GM19455 (cell line): ENCODE measurements at regions not wholly inside any gene's neighbourhood (a gene's known extent, or its start where the extent isn't known, plus 50 kb on each side); places are given as distances from the start of the nearest gene placed in this dataset.

Source experiments
- ATAC-seq: cut with Tn5 transposase; IDR thresholded peaks from one replicate; pipeline ENCODE4 v1.9.1; 2021; ENCODE audit not compliant: unreplicated experiment

DNA sequence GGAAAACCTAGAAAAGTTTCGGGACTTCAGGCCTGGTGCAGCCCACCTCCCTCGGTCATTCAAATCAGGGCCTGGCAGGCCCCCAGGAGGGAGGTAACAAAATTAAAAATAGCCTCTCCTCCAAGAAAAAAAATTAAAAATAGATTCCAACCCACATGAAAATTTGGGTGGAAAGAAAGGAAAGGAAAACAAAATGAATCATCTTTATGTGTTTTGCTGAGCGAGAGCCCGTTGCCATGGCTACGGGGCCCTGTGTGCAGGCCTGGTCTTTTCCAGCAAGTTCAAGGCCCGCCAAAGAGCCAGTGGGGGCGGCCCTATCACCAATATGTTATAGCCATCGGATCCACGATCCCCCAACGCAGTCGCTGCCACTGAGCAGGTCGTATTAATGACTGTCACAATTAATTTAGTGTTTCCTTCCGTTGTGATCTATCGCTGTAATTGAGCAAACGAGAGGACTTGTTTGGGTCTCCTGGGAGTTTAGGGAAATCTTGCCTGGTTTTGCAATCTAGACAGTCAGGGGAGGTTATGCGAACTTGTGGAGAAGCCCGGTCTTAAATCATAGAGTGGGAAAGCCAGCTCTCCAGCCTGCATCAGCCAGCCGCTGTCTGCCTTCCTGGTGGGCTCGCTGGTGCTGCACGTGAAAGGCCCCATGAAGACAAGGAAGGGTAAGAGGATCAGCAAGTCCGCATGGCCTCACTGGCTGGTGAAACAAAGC is 452.4 kb downstream of the BCOR start:
- no peak for ATAC-seq

DNA sequence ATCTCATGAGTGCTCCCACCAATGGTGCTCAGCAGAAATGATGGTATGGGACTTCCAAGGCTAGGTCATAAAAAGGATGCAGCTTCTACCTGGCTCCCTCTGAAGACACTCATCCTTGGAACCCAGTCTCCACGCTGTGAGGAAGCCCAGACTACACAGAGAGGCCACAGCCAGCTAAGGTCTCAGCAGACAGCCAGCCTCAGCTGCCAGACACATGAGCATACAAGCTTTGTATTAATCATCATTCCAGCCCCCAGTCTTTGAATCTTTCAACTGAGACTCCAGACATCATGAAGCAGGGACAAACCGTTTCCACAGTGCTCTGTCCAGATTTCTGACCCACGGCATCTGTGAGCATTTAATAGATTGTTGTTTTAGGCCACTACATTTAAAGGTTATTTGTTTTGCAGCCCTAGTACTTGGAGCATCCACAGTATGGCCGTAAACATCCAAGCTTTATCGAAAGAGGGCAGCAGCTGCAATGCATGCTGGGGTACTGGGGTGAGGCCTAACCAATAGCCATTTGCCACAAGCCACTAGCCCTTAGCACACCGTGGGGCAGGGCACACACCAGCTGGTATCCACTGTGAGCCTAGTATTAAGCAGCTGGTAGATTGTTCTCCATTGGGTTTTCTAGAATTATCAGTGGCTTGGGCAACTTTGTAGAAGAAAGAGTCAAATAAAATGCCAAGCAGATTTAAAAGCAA is 449.1 kb downstream of the BCOR start:
- no peak for ATAC-seq

DNA sequence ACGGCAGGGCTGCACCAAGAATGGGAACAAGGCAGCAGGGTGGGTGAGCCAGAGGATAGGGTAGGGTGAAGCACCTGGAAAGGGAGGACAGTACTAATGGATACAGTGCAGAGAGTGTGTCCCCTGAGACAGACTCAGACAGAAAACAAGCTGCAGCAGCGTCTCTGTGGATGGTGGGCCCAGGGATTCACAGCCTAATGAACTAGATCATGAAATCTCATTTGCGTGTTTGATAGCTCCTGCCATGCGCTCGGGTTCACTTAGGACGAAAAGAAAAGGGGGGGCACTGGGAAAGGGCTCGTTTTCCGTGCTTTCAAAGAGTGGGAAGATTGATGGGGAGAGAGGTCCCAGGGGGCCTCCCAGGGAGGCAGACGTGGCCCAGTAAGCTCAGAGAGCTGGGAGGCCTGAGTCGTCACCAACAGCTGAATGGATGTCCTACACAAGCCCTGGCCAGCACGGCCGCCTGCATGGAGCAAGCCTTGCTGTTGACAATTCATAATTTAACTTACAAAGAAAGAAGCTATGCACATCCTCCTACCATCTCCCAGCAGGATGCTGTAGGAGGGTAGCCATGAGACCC is 446.9 kb downstream of the BCOR start:
- no peak for ATAC-seq

DNA sequence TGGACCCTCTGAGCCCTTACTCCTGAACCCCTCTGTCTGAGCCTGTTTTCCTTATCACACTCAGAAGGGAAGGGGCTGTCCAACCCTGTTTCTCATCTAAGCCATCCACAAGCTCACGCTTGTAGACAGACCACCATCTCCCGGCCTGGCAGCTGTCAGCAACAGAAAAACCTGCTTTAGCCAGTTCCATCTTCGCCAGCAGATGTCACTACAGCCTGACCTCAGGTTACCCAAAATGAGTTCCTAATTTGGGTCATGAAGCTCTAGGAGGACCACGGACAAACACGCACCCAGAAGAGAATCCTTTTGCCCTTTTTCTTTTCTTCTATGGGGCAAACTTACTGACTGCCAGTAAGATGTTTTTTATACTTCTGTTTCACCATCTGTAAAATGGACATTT is 445.4 kb downstream of the BCOR start:
- no peak for ATAC-seq

DNA sequence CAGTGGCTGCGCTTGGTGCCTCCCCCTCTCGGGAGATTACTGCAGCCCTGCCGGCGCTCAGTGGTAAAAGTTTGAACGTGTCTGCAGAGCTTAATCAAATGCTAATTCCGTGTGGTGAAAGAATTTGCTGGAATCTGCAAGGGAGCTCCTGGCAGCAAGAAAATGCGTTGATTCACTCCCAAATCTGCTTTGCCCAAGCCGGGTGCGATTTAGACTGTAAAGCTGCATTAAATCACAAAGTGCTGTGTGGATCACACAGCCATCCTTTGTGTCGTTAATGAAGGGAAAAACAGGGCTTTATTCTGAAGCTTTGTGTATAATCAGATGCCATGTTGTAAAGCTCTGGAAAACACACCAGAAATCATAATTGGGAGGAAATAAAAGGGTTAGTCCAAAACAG is 444.1 kb downstream of the BCOR start:
- no peak for ATAC-seq

DNA sequence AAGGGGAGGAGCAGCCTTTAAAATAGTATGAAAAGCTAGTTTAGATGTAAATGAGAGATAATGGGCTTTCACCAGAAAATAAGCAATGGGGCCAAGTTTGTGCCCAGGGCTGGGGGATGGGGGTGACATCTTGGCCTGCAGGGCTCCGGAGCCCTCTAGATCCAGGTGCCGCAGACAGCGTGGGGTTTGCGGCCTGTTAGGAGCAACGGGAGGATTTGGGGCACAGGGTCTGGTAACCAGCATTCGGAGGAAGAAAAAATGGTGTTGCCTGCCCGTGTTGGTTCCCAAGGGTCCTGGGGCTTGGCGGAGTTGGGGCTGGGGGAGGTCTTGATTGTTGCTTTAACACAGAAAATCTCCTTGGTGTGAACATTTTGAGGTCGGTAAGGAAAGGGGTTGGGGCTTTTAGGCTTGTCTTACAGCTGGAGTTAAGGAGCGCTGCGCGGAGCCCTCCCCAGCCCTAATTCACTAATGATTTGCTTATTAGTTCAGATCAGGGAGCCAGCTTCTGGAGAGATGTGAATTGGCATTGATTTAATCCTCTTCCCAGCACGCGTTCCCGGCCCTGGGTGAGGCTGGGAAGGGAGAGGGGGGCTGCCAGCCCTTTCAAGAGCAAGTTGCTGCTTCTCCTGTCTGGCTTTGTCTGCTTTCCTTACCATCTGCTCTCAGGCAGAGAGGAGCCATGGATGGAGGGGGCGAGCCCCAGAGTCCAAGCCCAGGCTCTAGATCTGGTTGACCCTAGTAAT is 443.4 kb downstream of the BCOR start:
- ATAC-seq = no peak

DNA sequence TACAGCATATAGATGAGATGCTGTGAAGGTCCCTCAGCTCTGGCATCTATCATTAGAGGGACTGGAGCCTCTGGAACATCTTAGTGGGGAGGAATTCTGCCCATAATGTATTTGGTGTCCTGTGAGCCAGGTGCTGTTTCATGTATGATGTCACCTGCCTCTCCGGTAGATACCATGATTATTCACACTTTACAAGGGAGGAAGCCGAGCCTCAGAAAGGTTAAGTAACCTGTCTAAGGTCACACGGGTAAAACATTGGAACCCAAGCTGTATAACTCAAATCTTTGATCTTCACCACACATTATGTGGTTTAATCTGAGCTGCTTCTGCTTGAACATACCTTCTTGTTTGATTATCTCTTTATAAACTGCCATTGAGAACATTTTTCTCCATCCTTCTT is 442.8 kb downstream of the BCOR start:
- ATAC-seq = no peak

DNA sequence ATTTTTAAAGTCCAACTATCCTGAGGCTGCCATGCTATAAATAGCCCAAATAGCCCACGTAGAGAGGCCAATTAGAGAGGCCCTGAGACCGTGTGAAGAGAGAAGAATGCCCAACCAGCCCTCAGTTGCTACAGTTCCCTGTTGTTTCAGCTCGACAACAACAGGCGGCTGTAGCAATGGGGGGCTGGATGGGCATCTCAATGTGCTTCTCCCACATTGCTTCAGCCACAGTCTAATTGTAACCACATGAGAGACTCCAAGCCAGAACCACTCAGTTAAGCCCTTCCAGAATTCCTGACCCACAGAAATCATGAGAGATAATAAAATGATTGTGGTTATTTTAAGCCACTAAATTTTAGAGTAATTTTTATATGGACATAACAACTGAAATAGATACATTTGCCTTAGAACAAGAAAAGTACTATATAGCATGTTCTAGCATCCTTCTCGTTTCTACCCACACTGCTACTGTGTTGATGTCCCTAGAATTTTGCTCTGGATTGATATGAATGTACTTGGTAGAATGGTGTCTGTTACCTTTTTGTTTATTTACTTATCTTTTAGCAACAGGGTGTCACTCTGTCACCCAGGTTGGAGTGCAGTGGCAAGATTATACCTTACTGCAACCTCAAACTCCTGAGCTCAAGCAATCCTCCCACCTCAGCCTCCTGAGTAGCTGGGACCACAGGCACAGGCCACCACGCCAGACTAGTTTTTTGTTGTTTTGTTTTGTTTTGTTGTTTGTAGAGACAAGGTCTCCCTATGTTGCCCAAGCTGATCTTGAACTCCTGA is 436.4 kb downstream of the BCOR start:
- ATAC-seq = no peak

DNA sequence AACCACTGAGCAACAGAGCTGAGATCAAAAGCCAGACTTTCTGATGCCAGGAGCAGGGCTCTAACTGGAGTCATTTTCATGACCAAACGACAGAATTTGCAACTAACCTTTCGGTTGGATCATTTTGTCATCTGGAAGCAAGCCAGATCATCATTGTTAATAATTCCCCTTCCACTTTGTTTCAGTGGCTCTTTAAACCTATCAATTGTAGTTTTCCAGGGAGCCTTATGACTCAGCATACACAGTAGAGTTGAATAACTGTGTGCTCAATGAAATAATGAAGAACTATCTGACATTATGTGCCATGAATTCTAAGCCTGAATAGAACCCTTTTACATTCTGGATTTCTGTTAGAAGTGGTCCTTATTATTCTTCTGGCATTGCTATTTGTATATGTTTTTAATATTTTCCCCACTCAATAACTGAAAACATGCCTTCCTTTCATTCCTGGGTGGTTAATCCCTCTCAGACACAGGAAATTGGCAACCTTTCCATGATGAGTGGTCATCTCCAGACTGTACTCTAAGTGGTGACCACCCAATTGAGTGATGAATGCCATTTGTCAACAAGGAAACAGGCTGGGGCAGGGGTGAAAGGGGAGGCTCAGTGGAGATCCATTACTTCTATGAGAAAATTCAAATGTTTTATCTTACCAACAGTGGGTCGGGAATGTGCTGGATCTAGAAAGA is 431.8 kb downstream of the BCOR start:
- ATAC-seq = no peak

DNA sequence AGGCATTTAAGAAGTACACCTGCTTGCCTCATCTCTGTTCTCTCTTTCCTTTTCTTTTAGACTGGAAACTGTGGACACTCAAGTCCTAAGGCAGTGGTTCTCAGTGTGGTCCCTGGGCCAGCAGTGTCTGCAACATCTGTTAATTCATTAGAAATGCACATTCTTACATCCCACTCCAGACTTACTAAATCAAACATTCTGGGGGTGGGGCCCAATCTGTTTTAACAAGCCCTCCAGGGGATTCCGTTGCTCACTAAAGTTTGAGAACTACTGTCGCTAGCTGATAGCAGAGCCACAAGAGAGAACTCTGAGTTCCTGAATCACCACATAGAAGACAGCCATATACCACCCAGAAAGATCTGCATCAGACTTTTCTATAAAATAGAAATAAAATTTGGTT is 430.6 kb downstream of the BCOR start:
- no peak for ATAC-seq

DNA sequence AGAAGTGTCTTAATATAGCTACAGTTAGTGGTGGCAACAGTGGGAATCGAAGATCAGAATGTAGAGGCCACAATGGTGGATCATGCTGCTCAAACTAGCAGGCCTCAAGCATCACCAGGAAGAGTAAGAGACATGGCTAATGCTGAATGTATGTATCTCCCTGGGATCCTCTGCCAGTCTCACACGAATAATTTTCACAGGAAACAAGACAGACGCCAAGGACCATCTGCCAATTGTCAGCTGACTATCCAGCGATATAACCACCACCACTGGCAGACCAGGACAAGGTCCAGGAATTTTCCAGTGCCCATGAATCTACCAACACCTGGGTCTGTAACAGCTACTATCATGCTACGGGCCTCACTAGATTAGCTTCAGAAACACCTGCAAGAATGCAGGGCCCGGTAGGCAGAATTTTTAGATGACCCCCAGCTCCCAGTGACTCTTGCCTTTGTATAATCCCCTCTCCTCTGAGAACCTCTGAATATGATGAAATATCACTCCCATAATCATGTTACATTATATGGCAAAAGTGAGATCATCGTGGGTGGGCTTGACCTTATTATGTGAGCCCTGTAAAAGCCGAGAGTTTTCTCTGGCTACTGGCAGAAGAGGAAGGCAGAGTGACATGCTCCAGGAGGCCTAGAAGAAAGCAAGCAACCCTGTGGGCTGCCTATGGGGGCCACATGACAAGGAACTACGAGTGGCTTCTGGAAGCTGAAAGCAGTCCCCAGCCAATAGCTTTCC is 429.8 kb downstream of the BCOR start:
- no peak for ATAC-seq

DNA sequence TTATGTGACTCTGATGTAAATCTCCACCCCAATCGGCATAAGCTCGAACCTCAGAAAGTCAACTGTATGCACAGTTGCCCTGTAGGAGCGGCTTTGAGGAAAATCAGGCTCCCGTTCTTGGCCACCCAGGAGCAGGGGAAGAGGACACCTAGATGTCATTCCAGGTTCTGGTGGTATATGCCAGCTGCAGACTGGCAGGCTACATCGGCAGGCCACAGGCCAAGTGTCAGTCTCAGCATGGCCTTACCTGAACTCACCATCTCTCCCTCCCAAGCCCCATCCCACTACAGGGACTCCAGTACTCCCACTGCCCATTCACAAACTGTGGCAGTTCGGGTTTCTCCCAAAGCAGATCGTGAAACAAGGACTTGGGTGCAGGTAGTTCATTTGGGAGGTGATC is 428.1 kb downstream of the BCOR start:
- no peak for ATAC-seq

DNA sequence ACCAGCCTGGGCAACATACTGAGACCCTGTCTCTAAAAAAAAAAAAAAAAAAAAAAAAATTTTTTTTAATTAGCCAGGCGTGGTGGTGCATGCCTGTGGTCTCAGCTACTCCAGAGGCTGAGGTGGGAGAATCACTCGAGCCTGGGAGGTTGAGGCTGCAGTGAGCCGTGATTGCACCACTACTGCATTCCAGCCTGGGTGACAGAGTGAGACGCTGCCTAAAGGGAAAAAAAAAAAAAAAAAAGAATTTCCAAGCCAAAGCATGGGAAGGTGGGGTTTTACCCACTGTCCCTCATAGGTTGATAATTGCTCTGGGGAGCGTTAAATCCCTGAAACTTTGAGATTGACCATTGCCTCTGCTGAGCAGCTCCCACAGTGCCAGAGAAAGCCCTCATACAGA is 427.5 kb downstream of the BCOR start:
- no peak for ATAC-seq

DNA sequence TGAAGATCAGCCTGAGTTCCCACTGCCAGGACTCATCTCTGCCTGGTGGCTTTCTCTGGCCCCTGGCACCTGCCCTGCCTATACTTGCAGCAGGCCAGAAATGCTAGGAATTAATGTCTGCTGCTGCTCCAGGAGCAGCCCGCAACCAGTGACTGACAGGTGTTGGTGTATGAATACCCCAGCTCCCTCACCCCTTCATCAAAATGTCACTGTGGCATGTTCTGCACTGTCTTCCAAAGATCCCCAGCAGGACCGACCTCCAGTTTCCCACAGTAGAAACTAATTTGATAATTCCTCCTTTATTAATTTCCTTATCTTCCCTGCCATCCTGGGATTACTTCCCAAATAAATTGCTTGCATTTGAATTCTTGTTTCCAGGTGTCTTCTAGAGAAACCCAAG is 425.4 kb downstream of the BCOR start:
- ATAC-seq = no peak

DNA sequence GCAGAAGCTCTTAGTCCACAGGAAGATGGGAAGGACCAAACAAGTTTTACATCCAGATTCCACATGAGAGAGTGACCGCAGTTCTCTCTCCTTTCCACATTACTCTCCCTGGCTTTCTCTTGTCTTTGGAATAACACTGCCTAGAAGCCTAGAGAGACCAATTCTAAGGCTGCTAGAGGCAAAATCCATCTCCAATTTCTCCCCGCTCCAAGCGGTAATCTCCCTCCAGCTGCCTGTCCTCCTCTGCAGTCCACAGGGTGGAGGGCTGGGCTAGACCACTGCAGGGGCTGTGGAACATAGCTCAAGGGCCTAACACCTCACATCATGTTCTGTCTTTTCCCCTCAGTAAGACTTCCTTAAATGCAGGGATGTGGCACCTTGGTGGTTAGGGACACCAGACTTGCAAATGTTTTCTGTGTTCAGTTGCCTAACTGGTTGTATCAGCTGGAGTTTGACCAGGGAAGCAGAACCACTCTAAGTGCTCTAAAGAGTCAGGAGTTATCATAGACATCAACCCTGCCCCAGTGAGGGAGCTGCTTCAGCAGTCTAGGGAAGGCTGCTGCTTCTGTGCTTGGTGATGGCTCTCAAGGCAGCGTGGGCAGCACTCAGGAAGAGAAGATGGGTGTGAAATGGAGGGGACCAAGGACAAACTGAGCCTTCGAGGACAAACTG is 423.1 kb downstream of the BCOR start:
- ATAC-seq = no peak

DNA sequence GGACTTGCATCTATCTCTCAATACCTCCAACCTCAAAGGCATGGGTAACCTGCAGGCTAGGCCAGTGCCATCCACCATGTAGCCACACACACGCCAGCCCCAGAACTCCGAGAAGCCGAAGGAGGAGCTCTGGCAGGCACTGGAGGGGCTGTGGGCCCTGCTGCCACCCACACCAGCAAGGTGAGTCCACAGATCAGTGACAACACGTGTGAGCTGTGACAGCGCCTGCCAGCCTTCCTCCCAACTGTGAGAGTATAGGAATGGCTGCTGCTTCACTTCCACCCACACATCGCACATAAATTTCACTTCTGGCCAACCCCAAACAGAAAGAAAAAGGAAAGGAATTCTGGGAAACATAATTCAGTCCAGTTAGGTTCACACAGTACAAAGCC is 422.6 kb downstream of the BCOR start:
- ATAC-seq = no peak

DNA sequence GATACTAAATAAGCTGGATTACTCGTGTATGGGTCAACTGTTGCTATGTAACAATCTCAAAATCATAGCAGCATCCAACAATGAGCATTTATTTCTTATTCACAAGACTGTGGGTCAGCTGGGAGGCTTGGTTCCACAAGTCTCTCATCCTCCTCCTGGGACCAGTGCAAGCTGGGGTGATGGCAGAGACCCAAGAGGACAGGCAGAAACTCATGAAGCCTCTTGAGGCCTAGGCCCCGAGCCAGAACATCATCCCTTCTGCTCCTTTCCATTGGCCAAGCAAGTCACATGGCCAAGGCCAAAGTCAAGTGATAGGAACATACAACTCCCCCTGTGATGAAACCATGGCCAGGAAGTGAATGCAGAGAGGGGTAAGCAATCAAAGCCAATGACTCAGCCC is 422.1 kb downstream of the BCOR start:
- ATAC-seq = no peak

DNA sequence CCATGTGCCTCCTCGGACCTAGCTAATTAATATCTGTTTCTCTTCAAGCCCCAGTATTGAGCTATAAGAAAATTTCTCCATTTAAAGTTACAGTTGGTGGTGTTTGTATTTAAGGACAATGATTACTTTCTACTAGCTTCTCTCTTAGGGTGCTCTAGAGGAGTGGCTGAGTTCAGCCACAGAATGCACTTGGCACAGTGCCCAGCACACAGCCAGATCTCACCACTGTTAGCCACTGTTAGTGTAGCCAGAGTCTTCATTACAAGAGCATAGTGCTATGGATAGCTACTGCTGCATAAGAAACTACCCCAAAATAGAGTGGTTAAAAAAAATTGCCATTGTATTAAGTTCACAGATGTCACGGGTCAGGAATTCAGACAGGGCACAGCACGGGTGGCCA is 421.3 kb downstream of the BCOR start:
- ATAC-seq = no peak

DNA sequence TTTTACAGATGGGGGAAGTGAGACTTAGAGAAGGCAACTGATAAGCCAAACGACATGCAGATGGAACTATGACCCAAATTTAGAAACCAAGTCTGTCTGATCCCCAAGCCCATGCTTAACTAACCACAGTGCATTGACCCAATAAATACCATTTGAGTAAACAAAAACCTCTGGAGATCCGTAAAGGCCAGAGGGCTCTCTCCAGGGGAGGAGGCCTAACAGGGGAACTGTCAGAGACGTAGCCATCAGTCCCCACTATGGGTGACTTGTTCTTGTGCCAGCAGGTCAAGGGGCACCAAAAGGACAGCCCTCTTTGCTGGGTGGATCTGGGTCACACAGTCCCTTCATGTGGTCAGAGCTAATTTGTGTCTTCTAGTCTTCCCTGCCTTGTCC is 420.2 kb downstream of the BCOR start:
- ATAC-seq = no peak
